Muscle layer of duodenum (tissue), 2 donors: ENCODE measurements at regions not wholly inside any gene's neighbourhood (a gene's known extent, or its start where the extent isn't known, plus 50 kb on each side); places are given as distances from the start of the nearest gene placed in this dataset.

Source experiments
- H3K27ac ChIP-seq: one replicate; pipeline ENCODE4 v1.7.0; 2013; ENCODE audit warnings: mild to moderate bottlenecking, low read length
- H3K27me3 ChIP-seq: one replicate; pipeline ENCODE4 v1.7.0; 2013; ENCODE audit warnings: low read depth, mild to moderate bottlenecking, control low read depth, low read length
- H3K36me3 ChIP-seq, 2 donors: one replicate each; pipeline ENCODE4 v1.7.0; 2013; ENCODE audit warnings: low read length in 2 of 2, control low read depth in 1 of 2, mild to moderate bottlenecking in 1 of 2; ENCODE audit not compliant: insufficient read depth in 2 of 2, control insufficient read depth in 1 of 2
- H3K4me1 ChIP-seq, 2 donors: one replicate each; pipeline ENCODE4 v1.7.0; 2013; ENCODE audit warnings: low read length in 2 of 2, mild to moderate bottlenecking in 2 of 2, control low read depth in 1 of 2, moderate library complexity in 1 of 2; ENCODE audit not compliant: insufficient read depth in 2 of 2, control insufficient read depth in 1 of 2
- H3K4me3 ChIP-seq, 2 donors: one replicate each; pipeline ENCODE4 v1.7.0; 2013; ENCODE audit warnings: low read length in 2 of 2, low read depth in 1 of 2, mild to moderate bottlenecking in 1 of 2
- H3K9me3 ChIP-seq, 2 donors: one replicate each; pipeline ENCODE4 v1.7.0; 2013; ENCODE audit warnings: low read length in 2 of 2, control low read depth in 1 of 2, mild to moderate bottlenecking in 1 of 2; ENCODE audit not compliant: control insufficient read depth in 1 of 2
- donor health status: healthy.

DNA sequence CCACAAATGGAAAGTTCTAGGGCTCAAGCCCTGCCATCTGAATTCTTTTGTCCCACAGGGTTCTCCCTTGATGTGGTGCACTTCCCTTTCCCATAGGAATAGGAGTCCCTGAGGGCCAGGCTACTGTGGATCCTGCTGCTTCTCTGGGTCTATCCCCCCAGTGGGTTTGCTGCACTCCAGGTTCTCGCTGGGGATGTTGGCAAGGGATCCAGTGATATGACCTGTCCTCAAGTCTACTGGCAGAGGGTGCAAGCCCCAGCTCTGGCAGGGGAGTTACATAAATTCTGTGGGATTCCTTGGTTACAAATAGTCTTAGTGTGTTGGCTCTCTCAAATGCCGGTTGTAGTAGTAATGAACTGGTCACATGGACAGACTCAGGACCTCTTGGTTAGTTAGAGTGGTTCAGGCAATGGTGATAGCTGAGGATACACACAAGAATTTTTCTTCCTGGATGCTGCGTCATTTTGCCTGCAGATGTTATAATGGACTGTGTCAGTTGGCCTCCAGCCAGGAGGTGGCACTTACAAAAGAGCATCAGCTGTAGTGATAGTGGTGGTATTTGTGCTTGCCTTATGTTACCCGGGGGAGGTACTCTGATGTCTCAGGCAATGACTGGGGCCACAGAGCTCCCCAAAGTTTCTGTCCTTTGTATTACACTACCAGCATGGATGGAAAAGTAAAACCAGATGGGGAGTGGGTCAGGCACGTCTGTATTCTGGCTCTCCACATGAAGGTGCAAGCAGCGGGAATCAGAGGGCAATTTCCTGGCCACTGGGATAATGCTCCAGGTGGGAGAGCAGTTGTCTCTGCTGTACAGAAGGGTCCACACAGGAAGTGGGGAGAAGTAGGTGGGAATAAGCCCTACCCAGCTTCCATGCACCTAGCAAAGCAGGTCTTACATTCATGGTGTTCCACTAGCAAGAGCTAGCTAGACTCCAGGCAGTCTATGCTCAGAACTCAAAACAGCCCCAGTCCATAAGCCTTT is 267.9 kb downstream of the SOX11 start:
- Histone ChIP-seq H3K27me3 (no peaks in the 10 kb centered on the region), H3K36me3 (no peaks in the 10 kb centered on the region), H3K27ac (no peak overlapping the region), H3K9me3 (no peaks in the 10 kb centered on the region), H3K4me1 (no peaks in the 10 kb centered on the region), H3K4me3 (no peak overlapping the region)

DNA sequence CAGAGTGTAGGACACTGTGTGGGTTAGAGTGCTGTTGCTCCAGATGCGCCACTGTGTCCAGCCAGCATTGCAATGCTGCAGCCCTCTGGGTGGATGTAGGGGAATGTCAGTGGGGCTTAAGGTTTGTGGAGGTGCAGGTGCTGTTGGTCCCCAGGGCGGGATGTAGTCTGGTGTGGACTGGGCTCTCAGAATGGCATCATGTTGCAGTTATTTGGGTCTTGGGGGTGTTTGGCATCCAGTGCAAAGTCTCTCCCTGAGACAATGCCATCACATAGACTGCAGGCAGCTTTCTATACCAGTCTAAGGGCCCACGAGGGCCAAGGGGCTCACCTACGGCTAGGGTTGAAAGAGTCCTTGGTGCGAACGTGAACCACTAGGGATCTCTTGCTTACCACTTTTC is 275.3 kb downstream of the SOX11 start:
- no peaks in the 10 kb centered on the region for H3K4me1 ChIP-seq

DNA sequence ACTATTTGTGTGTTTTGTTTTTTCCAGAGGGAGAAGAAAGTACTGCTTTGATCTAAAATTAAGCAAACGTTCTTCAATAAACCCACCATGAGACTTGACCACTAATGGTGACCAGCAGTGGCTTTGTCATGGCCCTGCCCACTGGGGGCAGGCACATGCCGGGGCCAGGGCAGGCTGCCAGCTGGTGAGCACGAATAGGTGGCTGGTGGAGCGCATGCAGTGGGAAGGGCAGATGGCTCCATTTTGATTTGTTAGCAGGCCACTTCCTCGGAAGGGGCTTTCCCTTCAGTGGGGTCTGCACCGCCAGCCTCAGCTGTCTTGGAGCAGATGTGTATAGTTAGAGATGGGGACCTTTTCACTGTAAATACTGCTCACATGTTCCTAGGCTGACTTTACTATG is 277.1 kb downstream of the SOX11 start:
- no peaks in the 10 kb centered on the region for H3K36me3 ChIP-seq
- H3K27ac ChIP-seq, result no peak overlapping the region
- no peaks in the 10 kb centered on the region for H3K9me3 ChIP-seq
- no peaks in the 10 kb centered on the region for H3K27me3 ChIP-seq
- no peaks in the 10 kb centered on the region for H3K4me1 ChIP-seq
- H3K4me3 ChIP-seq, result no peak overlapping the region

More for the DNA sequence above, 275.3 kb downstream of the SOX11 start:
- no peak overlapping the region for H3K27ac ChIP-seq
- H3K9me3 ChIP-seq, result no peaks in the 10 kb centered on the region
- H3K27me3 ChIP-seq, result no peaks in the 10 kb centered on the region
- no peak overlapping the region for H3K4me3 ChIP-seq
- no peaks in the 10 kb centered on the region for H3K36me3 ChIP-seq

DNA sequence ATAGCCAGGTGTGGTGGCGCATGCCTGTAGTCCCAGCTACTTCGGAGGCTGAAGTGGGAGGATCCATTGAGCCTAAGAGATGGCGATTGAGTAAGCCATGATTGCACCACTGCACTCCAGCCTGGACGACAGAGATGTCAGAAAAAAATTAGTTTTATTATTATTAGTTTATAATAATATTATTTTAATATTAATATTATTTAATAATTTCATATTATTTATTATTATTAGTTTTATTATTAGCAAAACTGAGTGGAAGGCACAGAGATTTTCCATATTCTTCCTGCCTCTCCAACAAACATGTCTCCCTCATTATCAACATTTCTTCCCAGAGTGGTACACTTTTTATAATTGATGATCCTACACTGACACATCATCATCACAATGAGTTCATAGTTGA is 278.2 kb downstream of the SOX11 start:
- no peaks in the 10 kb centered on the region for H3K4me1 ChIP-seq
- H3K27me3 ChIP-seq, result no peaks in the 10 kb centered on the region
- no peaks in the 10 kb centered on the region for H3K9me3 ChIP-seq
- no peak overlapping the region for H3K4me3 ChIP-seq
- no peak overlapping the region for H3K27ac ChIP-seq
- H3K36me3 ChIP-seq, result no peaks in the 10 kb centered on the region

- Histone ChIP-seq H3K36me3 (no peaks in the 10 kb centered on the region), H3K4me1 (no peaks in the 10 kb centered on the region), H3K27ac (no peak overlapping the region), H3K4me3 (no peak overlapping the region), H3K9me3 (no peaks in the 10 kb centered on the region), H3K27me3 (no peaks in the 10 kb centered on the region)
These were observed 282.3 kb downstream of the SOX11 start for GRCh38 chr2:5974477-5974876.

DNA sequence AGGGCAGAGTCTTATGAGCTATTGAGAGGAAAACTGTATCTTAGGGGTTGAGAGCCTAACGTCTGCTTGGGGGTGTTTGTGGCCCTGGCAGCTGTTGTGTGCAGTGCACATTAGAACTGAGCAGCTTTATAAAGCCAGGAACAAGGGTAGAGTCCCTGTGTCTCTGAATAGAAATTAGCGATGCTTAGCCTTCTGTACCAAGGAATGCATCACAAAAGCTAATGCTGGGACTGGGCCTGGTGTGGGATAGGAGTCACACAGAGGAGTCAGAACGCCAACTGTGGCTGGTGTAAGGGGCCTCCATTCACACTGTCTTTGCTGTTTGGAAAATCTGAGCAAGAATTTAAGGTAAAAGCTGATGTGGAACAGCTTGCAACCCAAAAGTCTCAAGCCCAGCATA is 283.2 kb downstream of the SOX11 start:
- no peaks in the 10 kb centered on the region for H3K27me3 ChIP-seq
- no peaks in the 10 kb centered on the region for H3K9me3 ChIP-seq
- no peaks in the 10 kb centered on the region for H3K4me1 ChIP-seq
- H3K27ac ChIP-seq, result no peak overlapping the region
- H3K36me3 ChIP-seq, result no peaks in the 10 kb centered on the region
- H3K4me3 ChIP-seq, result no peak overlapping the region

- no peaks in the 10 kb centered on the region for H3K27me3 ChIP-seq
- peaks cover 0 to 3% of the 10 kb centered on the region in 2 donors for H3K4me1 ChIP-seq
- no peak overlapping the region for H3K4me3 ChIP-seq
- H3K9me3 ChIP-seq, result no peaks in the 10 kb centered on the region
- no peaks in the 10 kb centered on the region for H3K36me3 ChIP-seq
- H3K27ac ChIP-seq, result no peak overlapping the region
These were observed 284.4 kb downstream of the SOX11 start for GRCh38 chr2:5976531-5977065.

- Histone ChIP-seq H3K27me3 (no peaks in the 10 kb centered on the region), H3K4me3 (no peak overlapping the region), H3K4me1 (peaks cover 0 to 3% of the 10 kb centered on the region in 2 donors), H3K27ac (no peak overlapping the region), H3K36me3 (no peaks in the 10 kb centered on the region), H3K9me3 (no peaks in the 10 kb centered on the region)
These were observed 285.3 kb downstream of the SOX11 start for GRCh38 chr2:5977477-5977876.

DNA sequence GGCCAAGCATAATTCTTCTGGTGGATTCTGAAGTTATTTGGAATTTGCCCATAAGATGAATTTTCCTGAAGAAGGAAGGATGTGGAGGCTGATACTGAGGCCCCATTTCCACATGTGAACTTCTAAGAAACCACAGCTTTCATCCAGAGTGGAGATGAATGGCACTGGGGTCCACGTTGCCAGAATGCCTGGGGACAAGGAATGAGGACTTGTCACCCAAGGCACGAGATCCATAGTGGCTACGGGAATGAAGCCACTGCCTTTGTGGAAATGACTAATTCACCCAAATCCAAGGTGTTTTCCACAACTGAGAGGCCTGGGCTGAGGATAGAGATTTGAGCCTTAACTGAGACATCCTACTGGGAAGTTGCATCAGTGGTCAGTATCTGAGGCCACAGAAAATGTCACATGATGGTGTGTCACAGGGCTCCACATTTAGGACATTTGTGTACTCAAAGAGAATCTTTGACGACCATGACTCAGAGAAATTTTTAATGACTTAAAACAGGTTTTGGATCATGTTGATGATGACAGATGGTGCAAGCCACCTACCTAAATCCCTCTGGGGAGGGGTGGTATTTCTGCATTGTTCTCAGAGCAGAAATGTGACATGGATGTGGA is 286.1 kb downstream of the SOX11 start:
- Histone ChIP-seq H3K27ac (no peak overlapping the region), H3K4me3 (no peak overlapping the region), H3K9me3 (no peaks in the 10 kb centered on the region), H3K36me3 (no peaks in the 10 kb centered on the region), H3K4me1 (peaks cover 0 to 3% of the 10 kb centered on the region in 2 donors), H3K27me3 (no peaks in the 10 kb centered on the region)

GRCh38 chr2:5980450-5981190 is 288.4 kb downstream of the SOX11 start:
- Histone ChIP-seq H3K4me3 (no peak overlapping the region), H3K27ac (no peak overlapping the region)

More at GRCh38 chr2:5980450-5981190, 288.4 kb downstream of the SOX11 start:
- H3K36me3 ChIP-seq, result no peaks in the 10 kb centered on the region
- no peaks in the 10 kb centered on the region for H3K9me3 ChIP-seq
- peaks cover 0 to 3% of the 10 kb centered on the region in 2 donors for H3K4me1 ChIP-seq
- H3K27me3 ChIP-seq, result no peaks in the 10 kb centered on the region
